Stimulated activated CD4-positive, alpha-beta T cell treated with anti-CD3 and anti-CD28 coated beads, Interleukin-2, amount 100 ng/mL, for 4 hours (primary cell): ENCODE measurements at regions not wholly inside any gene's neighbourhood (a gene's known extent, or its start where the extent isn't known, plus 50 kb on each side); places are given as distances from the start of the nearest gene placed in this dataset.
"Not testable (repeated sequence)": the region's sequence is repeated elsewhere in the genome, so short reads cannot be mapped to it uniquely, and the experiment has no call there.

Source experiments
- DNase-seq: peaks from one replicate; pipeline ENCODE4 v3.0.0-alpha.2; 2020; ENCODE audit warnings: low read depth

- DNase-seq: no peak
These were observed 72.5 kb downstream of the LHX2 start for GRCh38 chr9:124084087-124084486.

GRCh38 chr9:124087226-124087625 lies 75.7 kb downstream of the LHX2 start:
- DNase-seq: no peak

GRCh38 chr9:124088476-124088837 lies 76.9 kb downstream of the LHX2 start:
- DNase-seq: no peak

- DNase-seq: not testable (repeated sequence)
These were observed 78.3 kb downstream of the LHX2 start for GRCh38 chr9:124089631-124090488.

GRCh38 chr9:124098141-124098905 lies 86.8 kb downstream of the LHX2 start:
- DNase-seq: no peak

GRCh38 chr9:124099860-124100259 lies 88.3 kb downstream of the LHX2 start:
- DNase-seq: no peak

GRCh38 chr9:124101215-124101968 lies 89.8 kb downstream of the LHX2 start:
- DNase-seq: no peak

- DNase-seq: no peak
These were observed 90.4 kb downstream of the LHX2 start for GRCh38 chr9:124101969-124102345.

- DNase-seq: no peak
These were observed 90.8 kb downstream of the LHX2 start for GRCh38 chr9:124102363-124102762.

- no peak for DNase-seq
These were observed 93.7 kb downstream of the LHX2 start for GRCh38 chr9:124105266-124105665.

GRCh38 chr9:124108216-124108615 lies 96.6 kb downstream of the LHX2 start:
- no peak for DNase-seq

GRCh38 chr9:124110307-124110915 lies 98.8 kb downstream of the LHX2 start:
- DNase-seq: no peak

- DNase-seq: no peak
These were observed 105.3 kb downstream of the LHX2 start for GRCh38 chr9:124116683-124117363.

GRCh38 chr9:124118894-124119293 lies 107.3 kb downstream of the LHX2 start:
- no peak for DNase-seq

GRCh38 chr9:124120272-124120671 lies 108.7 kb downstream of the LHX2 start:
- no peak for DNase-seq

- DNase-seq: no peak
These were observed 110.2 kb downstream of the LHX2 start for GRCh38 chr9:124121725-124122124.

- DNase-seq: no peak
These were observed 110.8 kb downstream of the LHX2 start for GRCh38 chr9:124122321-124122720.

GRCh38 chr9:124122813-124123462 lies 111.4 kb downstream of the LHX2 start:
- no peak for DNase-seq

- DNase-seq: not testable (repeated sequence)
These were observed 112.1 kb downstream of the LHX2 start for GRCh38 chr9:124123621-124124020.

GRCh38 chr9:124124729-124125650 lies 113.4 kb downstream of the LHX2 start:
- DNase-seq: no peak
